Naive thymus-derived CD4-positive, alpha-beta T cell (primary cell): ENCODE measurements at regions not wholly inside any gene's neighbourhood (a gene's known extent, or its start where the extent isn't known, plus 50 kb on each side); places are given as distances from the start of the nearest gene placed in this dataset.
A peak's percentile ranks its signal among the peaks of the same experiment; 100 is the strongest.

Experiments
- ATAC-seq: fragments of 150-1000 bp; cut with Tn5 transposase; 2 replicates; pipeline ENCODE4 v1.10.0; 2021; ENCODE audit warnings: mild to moderate bottlenecking, moderate library complexity
- CTCF ChIA-PET: fragments of 350-600 bp; sonication (Branson Sonifier 250); formaldehyde crosslinking; loops from one replicate; lab custom pipeline; 2021; ENCODE audit warnings: antibody characterized with exemption; lab: Charles Lee
- POLR2A ChIA-PET: fragments of 350-600 bp; sonication (Branson Sonifier 250); formaldehyde crosslinking; loops from one replicate; lab custom pipeline; 2021; ENCODE audit warnings: antibody characterized with exemption, inconsistent platforms; lab: Charles Lee
- DNase-seq, 9 donors: peaks; one replicate each; pipeline versions ENCODE4 v3.0.0 to v3.0.0-alpha.2; 2020 to 2022; ENCODE audit warnings: mixed read lengths in 1 of 9
- H3K27ac ChIP-seq: one replicate; pipeline ENCODE4 v1.7.0; 2013; ENCODE audit warnings: mild to moderate bottlenecking, low read depth, low read length, moderate library complexity
- H3K27me3 ChIP-seq, 2 donors: one replicate each; pipeline ENCODE4 v1.7.0; 2013; ENCODE audit warnings: low read length in 2 of 2, mild to moderate bottlenecking in 2 of 2, moderate library complexity in 2 of 2; ENCODE audit not compliant: control insufficient read depth in 2 of 2, insufficient read depth in 2 of 2
- H3K36me3 ChIP-seq, 3 experiments: 1 replicate in 2 of 3; 2 replicates in 1 of 3; pipeline ENCODE4 v1.7.0; 2013; ENCODE audit warnings: low read length in 3 of 3, mild to moderate bottlenecking in 3 of 3, moderate library complexity in 1 of 3; ENCODE audit not compliant: insufficient read depth in 3 of 3, control insufficient read depth in 2 of 3
- H3K4me1 ChIP-seq, 2 donors: one replicate each; pipeline ENCODE4 v1.7.0; 2013; ENCODE audit warnings: low read length in 2 of 2, mild to moderate bottlenecking in 2 of 2, moderate library complexity in 1 of 2; ENCODE audit not compliant: control insufficient read depth in 2 of 2, insufficient read depth in 2 of 2
- H3K4me3 ChIP-seq: 2 replicates; pipeline ENCODE4 v1.7.0; 2013; ENCODE audit warnings: mild to moderate bottlenecking, low read length
- H3K9me3 ChIP-seq, 3 experiments: 1 replicate in 2 of 3; 2 replicates in 1 of 3; pipeline ENCODE4 v1.7.0; 2013; ENCODE audit warnings: low read length in 3 of 3; ENCODE audit not compliant: control insufficient read depth in 2 of 3
- H3K27ac Mint-ChIP-seq, 9 donors: one replicate each; pipeline ENCODE4 v1.8.0; 2020 to 2022; ENCODE audit warnings: mixed read lengths in 9 of 9, mild to moderate bottlenecking in 8 of 9, moderate library complexity in 5 of 9, inconsistent platforms in 2 of 9
- H3K27me3 Mint-ChIP-seq, 5 donors: one replicate each; pipeline ENCODE4 v1.8.0; 2021 to 2022; ENCODE audit warnings: mixed read lengths in 5 of 5, mild to moderate bottlenecking in 1 of 5
- H3K36me3 Mint-ChIP-seq, 5 donors: one replicate each; pipeline ENCODE4 v1.8.0; 2020 to 2022; ENCODE audit warnings: mixed read lengths in 5 of 5, mild to moderate bottlenecking in 3 of 5, inconsistent platforms in 1 of 5
- H3K4me1 Mint-ChIP-seq, 7 donors: one replicate each; pipeline ENCODE4 v1.8.0; 2020 to 2022; ENCODE audit warnings: mixed read lengths in 7 of 7, mild to moderate bottlenecking in 3 of 7, inconsistent platforms in 1 of 7
- H3K4me3 Mint-ChIP-seq, 10 donors: one replicate each; pipeline ENCODE4 v1.8.0; 2020 to 2022; ENCODE audit warnings: mild to moderate bottlenecking in 10 of 10, mixed read lengths in 10 of 10, moderate library complexity in 6 of 10, inconsistent platforms in 2 of 10
- H3K9me3 Mint-ChIP-seq, 11 donors: one replicate each; pipeline ENCODE4 v1.8.0; 2020 to 2022; ENCODE audit warnings: mixed read lengths in 11 of 11, mild to moderate bottlenecking in 4 of 11, inconsistent platforms in 1 of 11, moderate library complexity in 1 of 11
- intact Hi-C, 2 donors: fragments of 100-400 bp; cut with micrococcal nuclease; formaldehyde crosslinking; loops; one replicate each; pipeline ENCODE4 v1.15.1; 2023

DNA sequence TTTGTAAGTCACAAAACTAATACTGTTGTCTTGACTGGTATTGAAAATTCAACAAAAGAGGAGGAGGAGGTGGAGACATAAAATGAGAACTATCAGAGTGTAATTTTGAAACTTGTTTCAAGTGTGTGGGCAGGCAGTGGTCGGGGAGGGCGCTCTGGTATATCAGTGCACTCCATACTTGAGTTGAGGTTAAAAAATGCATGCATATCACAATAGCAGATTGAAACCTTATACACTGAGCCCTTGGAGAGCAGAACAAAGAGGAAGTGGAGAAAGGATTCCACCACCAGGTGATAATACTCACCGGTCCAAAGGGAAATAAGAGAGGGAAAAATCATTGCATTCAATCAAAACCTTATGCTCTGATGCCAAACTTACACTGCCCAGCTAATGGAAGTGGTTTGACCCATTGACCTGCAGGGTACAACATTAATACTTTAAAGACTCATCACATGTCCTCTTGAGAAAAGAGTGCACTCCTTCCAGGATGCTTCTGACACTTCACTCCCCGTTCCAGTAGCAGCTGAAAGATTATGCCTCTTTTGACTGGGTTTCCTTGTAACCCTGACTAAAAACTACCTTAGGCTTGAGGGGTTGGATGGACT is 79.5 kb upstream of the FAM169A start:
- CTCF ChIA-PET: interaction anchor here (0.8 kb wide), 1 partner anchor 12 kb away, joined by 3 read pairs; no protein-coding TSS in a partner anchor
- H3K4me3 Mint-ChIP-seq: peak overlapping the region in 1 of 10 donors; percentile 49
- POLR2A ChIA-PET: no interaction called here
- Histone ChIP-seq H3K27ac (no peak overlapping the region), H3K27me3 (no peaks in the 10 kb centered on the region), H3K4me3 (no peak overlapping the region), H3K36me3 (no peaks in the 10 kb centered on the region), H3K9me3 (no peaks in the 10 kb centered on the region), H3K4me1 (no peaks in the 10 kb centered on the region)
- ATAC-seq (no peak), DNase-seq (peak in 1 of 9 donors; percentile 33)
- H3K36me3 Mint-ChIP-seq: no peaks in the 10 kb centered on the region
- peaks cover 0 to 45% (median 3%) of the 10 kb centered on the region in 5 donors for H3K27me3 Mint-ChIP-seq
- H3K9me3 Mint-ChIP-seq: peaks cover 0 to 1% (median 0%) of the 10 kb centered on the region in 11 donors
- intact Hi-C loops: loop anchor here in 1 of 2 donors (2.0 kb wide), 1 partner anchor 89 kb away; no protein-coding TSS in a partner anchor
- H3K27ac Mint-ChIP-seq: no peak overlapping the region
- peaks cover 0 to 9% (median 4%) of the 10 kb centered on the region in 7 donors for H3K4me1 Mint-ChIP-seq

DNA sequence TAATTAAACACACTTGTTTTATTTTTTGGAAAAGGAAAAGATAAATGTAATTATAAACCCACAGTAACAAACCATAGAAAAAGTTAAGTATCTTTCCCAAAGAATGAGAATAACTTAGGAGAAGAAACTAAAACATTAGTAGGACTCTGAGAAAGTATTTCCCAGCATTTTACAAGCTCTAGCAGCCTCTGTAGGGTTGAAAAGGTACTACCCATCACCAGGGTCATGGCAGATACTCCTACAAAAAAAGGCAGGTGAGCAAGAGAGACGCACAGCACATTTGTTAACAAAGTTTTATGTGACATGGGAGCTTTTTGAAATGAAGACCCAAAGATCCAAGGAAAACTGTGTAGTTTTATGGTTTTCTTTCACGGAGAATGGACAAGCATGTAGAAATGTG is 77.7 kb upstream of the FAM169A start:
- ChIA-PET CTCF (interaction anchor here (1.0 to 1.1 kb wide), 2 partner anchors 9 to 105 kb away, joined by 3 read pairs; no protein-coding TSS in a partner anchor), POLR2A (no interaction called here)
- H3K4me3 ChIP-seq: no peak overlapping the region
- Mint-ChIP-seq H3K36me3 (peaks cover 0 to 1% (median 0%) of the 10 kb centered on the region in 5 donors), H3K9me3 (peaks cover 0 to under 1% (median 0%) of the 10 kb centered on the region in 11 donors), H3K27ac (no peak overlapping the region), H3K4me1 (peaks cover 0 to 9% (median 4%) of the 10 kb centered on the region in 7 donors), H3K4me3 (no peak overlapping the region), H3K27me3 (peaks cover 0 to 47% (median 3%) of the 10 kb centered on the region in 5 donors)
- ATAC-seq (no peak), DNase-seq (peak in 1 of 9 donors; percentile 12)
- intact Hi-C loops: loop anchor here in 1 of 2 donors (2.0 kb wide), 1 partner anchor 91 kb away; no protein-coding TSS in a partner anchor
- H3K27me3 ChIP-seq: no peaks in the 10 kb centered on the region
- no peaks in the 10 kb centered on the region for H3K36me3 ChIP-seq
- no peaks in the 10 kb centered on the region for H3K9me3 ChIP-seq
- no peaks in the 10 kb centered on the region for H3K4me1 ChIP-seq
- H3K27ac ChIP-seq: no peak overlapping the region

DNA sequence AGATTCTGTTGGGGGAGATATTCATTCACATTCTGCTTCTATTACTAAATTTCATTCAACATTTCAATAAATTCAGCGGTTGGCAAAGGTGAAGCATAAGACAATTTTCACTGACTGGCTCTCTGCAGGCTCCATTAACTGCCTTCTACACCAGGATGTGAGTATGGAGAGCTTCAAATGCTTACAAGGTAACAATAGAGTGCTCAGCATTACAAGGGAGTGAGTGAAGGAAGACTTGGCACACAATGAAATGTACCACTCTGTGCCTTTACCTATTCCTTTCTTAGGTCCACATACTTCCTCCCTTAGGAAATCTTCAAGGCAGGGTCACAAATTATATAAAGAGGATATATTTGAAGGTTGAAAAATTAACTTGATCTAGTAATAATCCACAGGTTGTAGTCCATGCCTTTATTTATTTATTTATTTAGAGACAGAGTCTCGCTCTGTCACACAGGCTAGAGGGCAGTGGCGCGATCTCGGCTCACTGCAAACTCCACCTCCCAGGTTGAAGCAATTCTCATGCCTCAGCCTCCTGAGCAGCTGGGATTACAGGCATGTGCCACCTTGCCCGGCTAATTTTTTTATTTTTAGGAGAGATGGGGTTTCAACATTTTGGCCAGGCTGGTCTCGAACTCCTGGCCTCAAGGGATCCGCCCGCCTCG is 76.6 kb upstream of the FAM169A start:
- no peak for ATAC-seq
- ChIA-PET CTCF (interaction anchor here (1.0 kb wide), 1 partner anchor 17 kb away, joined by 4 read pairs; no protein-coding TSS in a partner anchor), POLR2A (no interaction called here)
- Mint-ChIP-seq H3K9me3 (peaks cover 0 to 8% (median 0%) of the 10 kb centered on the region in 11 donors), H3K27me3 (peaks cover 0 to 41% (median 2%) of the 10 kb centered on the region in 5 donors), H3K36me3 (peaks cover 0 to 4% (median 0%) of the 10 kb centered on the region in 5 donors), H3K27ac (no peak overlapping the region), H3K4me1 (peaks cover 3 to 18% (median 11%) of the 10 kb centered on the region in 7 donors), H3K4me3 (no peak overlapping the region)
- Histone ChIP-seq H3K27ac (no peak overlapping the region), H3K9me3 (no peaks in the 10 kb centered on the region), H3K4me3 (no peak overlapping the region), H3K4me1 (peaks cover 0 to 4% of the 10 kb centered on the region in 2 donors), H3K36me3 (no peaks in the 10 kb centered on the region), H3K27me3 (no peaks in the 10 kb centered on the region)
- intact Hi-C loops: no loop called here
- no peak for DNase-seq

DNA sequence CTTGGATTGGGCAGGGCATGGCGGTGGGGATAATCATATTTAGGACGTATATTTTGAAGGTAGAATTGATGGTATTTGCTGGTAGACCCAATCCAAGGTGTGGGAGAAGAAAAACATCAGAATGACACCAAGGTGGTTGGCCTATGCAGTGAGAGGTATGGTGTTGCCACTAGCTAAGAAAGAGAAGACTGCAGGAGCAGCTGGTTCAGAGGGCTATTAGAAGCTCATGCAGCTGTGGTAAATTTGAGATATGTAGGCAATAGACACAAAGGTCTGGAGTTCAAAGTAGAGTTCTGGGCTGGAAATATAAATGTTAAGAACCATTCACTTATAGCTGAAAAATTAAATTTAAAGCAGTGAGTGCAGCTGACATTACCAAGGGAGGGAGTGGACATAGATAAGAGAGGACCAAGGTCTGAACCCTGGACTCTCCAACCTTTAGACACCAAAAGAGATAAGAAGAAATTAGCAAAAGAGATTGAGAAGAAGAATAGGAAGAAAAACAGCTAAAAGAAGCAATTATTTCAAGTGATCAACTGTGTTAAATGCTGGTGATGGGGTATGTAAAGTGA is 74.7 kb upstream of the FAM169A start:
- no peak overlapping the region for H3K4me3 ChIP-seq
- ChIA-PET POLR2A (no interaction called here), CTCF (interaction anchor here (0.6 kb wide), 1 partner anchor 20 kb away, joined by 3 read pairs; no protein-coding TSS in a partner anchor)
- DNase-seq: no peak
- Mint-ChIP-seq H3K4me1 (peaks cover 3 to 27% (median 20%) of the 10 kb centered on the region in 7 donors), H3K36me3 (peaks cover 0 to 4% (median 0%) of the 10 kb centered on the region in 5 donors), H3K27me3 (peaks cover 0 to 27% (median 0%) of the 10 kb centered on the region in 5 donors), H3K4me3 (no peak overlapping the region), H3K9me3 (peaks cover 0 to 8% (median 0%) of the 10 kb centered on the region in 11 donors), H3K27ac (no peak overlapping the region)
- H3K9me3 ChIP-seq: no peaks in the 10 kb centered on the region
- no peaks in the 10 kb centered on the region for H3K27me3 ChIP-seq
- H3K36me3 ChIP-seq: no peaks in the 10 kb centered on the region
- intact Hi-C loops: no loop called here
- peaks cover 0 to 7% of the 10 kb centered on the region in 2 donors for H3K4me1 ChIP-seq
- ATAC-seq: no peak
- H3K27ac ChIP-seq: no peak overlapping the region

DNA sequence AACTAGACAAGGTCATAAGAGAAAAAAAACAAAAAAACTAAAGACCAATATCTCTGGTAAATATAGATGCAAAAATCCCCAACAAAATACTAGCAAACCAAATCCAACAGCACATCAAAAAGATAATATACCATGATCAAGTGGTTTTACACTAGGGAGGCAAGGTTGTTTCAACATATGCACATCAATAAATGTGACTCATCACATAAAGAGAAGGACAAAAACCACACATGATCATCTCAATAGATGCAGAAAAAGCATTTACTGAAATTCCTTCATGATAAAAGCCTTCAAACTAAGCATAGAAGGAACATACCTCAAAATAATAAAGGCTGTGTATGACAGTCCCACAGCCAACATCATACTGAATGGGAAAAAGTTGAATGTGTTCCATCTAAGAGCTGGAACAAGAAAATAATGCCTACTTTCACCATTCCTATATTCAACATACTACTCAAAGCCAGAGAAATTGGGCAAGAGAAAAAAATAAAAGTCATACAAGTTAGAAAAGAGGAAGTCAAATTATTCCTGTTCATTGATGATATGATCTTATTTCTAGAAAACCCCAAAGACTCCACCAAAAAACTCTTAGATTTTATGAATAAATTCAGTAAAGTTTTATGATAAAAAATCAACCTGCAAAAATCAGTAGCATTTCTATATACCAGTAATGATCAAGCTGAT is 72.2 kb upstream of the FAM169A start:
- ChIA-PET CTCF (no interaction called here), POLR2A (no interaction called here)
- Histone ChIP-seq H3K9me3 (no peaks in the 10 kb centered on the region), H3K27ac (no peak overlapping the region), H3K36me3 (no peaks in the 10 kb centered on the region), H3K27me3 (no peaks in the 10 kb centered on the region), H3K4me1 (peaks cover 9 to 20% of the 10 kb centered on the region in 2 donors), H3K4me3 (no peak overlapping the region)
- Mint-ChIP-seq H3K9me3 (peaks cover 0 to 8% (median 0%) of the 10 kb centered on the region in 11 donors), H3K27me3 (peaks cover 0 to 18% (median 0%) of the 10 kb centered on the region in 5 donors), H3K4me1 (peaks cover 15 to 44% (median 40%) of the 10 kb centered on the region in 7 donors), H3K4me3 (no peak overlapping the region), H3K27ac (peak overlapping the region in 2 of 9 donors; percentile 44 to 78), H3K36me3 (peaks cover 0 to 4% (median 0%) of the 10 kb centered on the region in 5 donors)
- no peak for DNase-seq
- intact Hi-C loops: loop anchor here (5.0 to 10.0 kb wide), 5 partner anchors 114 to 1319 kb away; partner anchors contain the start of genes HMGCR (in 2 of the 2), ANKRD31 (in 1 of the 2), CERT1 (in 1 of the 2) and GCNT4 (in 1 of the 2)
- ATAC-seq: no peak

DNA sequence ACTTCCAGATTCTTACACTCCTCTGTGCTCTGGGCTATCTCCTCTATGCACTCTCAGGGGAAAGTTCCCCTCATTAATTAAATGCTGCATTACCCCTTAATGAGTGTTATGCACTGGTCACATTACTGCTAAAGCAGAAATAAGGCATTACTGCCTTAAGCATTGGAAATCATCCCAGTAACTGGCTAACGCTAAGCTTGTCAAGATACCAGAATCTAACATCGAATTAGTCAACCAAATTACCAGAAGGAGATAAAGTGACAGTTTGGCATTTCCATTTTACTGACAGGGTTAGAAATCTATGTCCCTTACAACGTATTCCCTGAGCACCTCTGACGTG is 69.5 kb upstream of the FAM169A start:
- ChIA-PET CTCF (interaction anchor here (0.8 to 2.3 kb wide), 10 partner anchors 8 to 1034 kb away, joined by 3 to 17 read pairs (median 4); partner anchors contain the start of genes ANKRD31, GCNT4 and HMGCR), POLR2A (interaction anchor here (1.1 to 1.5 kb wide), 3 partner anchors 10 to 301 kb away, joined by 8 to 9 read pairs (median 8); partner anchors contain the start of genes ANKRD31 and GCNT4)
- H3K27ac Mint-ChIP-seq: peak overlapping the region; percentile 52 to 89 (median 85)
- intact Hi-C loops: loop anchor here (1.0 to 10.0 kb wide), 11 partner anchors 39 to 1322 kb away; partner anchors contain the start of genes HMGCR (in 2 of the 2), ANKRD31 (in 1 of the 2), CERT1 (in 1 of the 2) and GCNT4 (in 1 of the 2)
- no peaks in the 10 kb centered on the region for H3K9me3 ChIP-seq
- H3K4me1 ChIP-seq: peaks cover 9 to 20% of the 10 kb centered on the region in 2 donors
- peaks cover 0 to 8% (median 0%) of the 10 kb centered on the region in 5 donors for H3K27me3 Mint-ChIP-seq
- H3K36me3 Mint-ChIP-seq: peaks cover 0 to 4% (median 0%) of the 10 kb centered on the region in 5 donors
- ATAC-seq (no peak), DNase-seq (no peak)
- peak overlapping the region; percentile 34 for H3K4me3 ChIP-seq
- peaks cover 0 to 8% (median 0%) of the 10 kb centered on the region in 11 donors for H3K9me3 Mint-ChIP-seq
- peaks cover 13 to 50% (median 42%) of the 10 kb centered on the region in 7 donors for H3K4me1 Mint-ChIP-seq
- H3K36me3 ChIP-seq: no peaks in the 10 kb centered on the region
- no peaks in the 10 kb centered on the region for H3K27me3 ChIP-seq
- H3K27ac ChIP-seq: peak overlapping the region; percentile 50
- peak overlapping the region in 9 of 10 donors; percentile 65 to 84 (median 75) for H3K4me3 Mint-ChIP-seq
